NB4 (cell line): ENCODE measurements at regions not wholly inside any gene's neighbourhood (a gene's known extent, or its start where the extent isn't known, plus 50 kb on each side); places are given as distances from the start of the nearest gene placed in this dataset.
"Not testable (repeated sequence)": the region's sequence is repeated elsewhere in the genome, so short reads cannot be mapped to it uniquely, and the experiment has no call there.

ENCODE experiments used
- DNase-seq: peaks from one replicate; pipeline ENCODE4 v3.0.0; 2010; ENCODE audit warnings: low read depth
- H3K4me3 ChIP-seq: one replicate; pipeline ENCODE4 v1.5.1; 2011; ENCODE audit warnings: mild to moderate bottlenecking, low read depth, low read length, moderate library complexity
- CTCF ChIP-seq: IDR thresholded peaks from one replicate; pipeline ENCODE4 v1.5.1; 2012; ENCODE audit warnings: low read depth, low read length
- MAX ChIP-seq: IDR thresholded peaks from 2 replicates; pipeline ENCODE4 v1.6.1; 2011; ENCODE audit warnings: low read depth, low read length
- MYC ChIP-seq: IDR thresholded peaks from 2 replicates; pipeline ENCODE4 v1.6.1; 2011; ENCODE audit warnings: low read depth, low read length
- POLR2A ChIP-seq: IDR thresholded peaks from 2 replicates; pipeline ENCODE4 v1.6.1; 2011; ENCODE audit warnings: mild to moderate bottlenecking; ENCODE audit not compliant: insufficient read length; ENCODE audit errors: extremely low read depth

- DNase-seq: no peak
- TF ChIP-seq MYC: no peak
Measured at GRCh38 chr6:119672725-119673124, 323.2 kb upstream of the MAN1A1 start.

GRCh38 chr6:119671105-119671504 is 321.5 kb upstream of the MAN1A1 start:
- no peak for TF ChIP-seq CTCF
- no peak for TF ChIP-seq MYC
- no peak for TF ChIP-seq POLR2A
- no peak for TF ChIP-seq MAX
- DNase-seq: no peak
- H3K4me3 ChIP-seq: no peak overlapping the region

More at GRCh38 chr6:119672725-119673124, 323.2 kb upstream of the MAN1A1 start:
- H3K4me3 ChIP-seq: no peak overlapping the region

GRCh38 chr6:119669221-119669620 is 319.7 kb upstream of the MAN1A1 start:
- peak; percentile 11 for DNase-seq
- TF ChIP-seq POLR2A (no peak), MAX (no peak), CTCF (no peak), MYC (no peak)
- H3K4me3 ChIP-seq: no peak overlapping the region

GRCh38 chr6:119665432-119665831 is 315.9 kb upstream of the MAN1A1 start:
- not testable (repeated sequence) for DNase-seq, H3K4me3 ChIP-seq

GRCh38 chr6:119661628-119662027 is 312.1 kb upstream of the MAN1A1 start:
- no peak for DNase-seq
- H3K4me3 ChIP-seq: no peak overlapping the region
- TF ChIP-seq POLR2A (no peak), CTCF (no peak), MAX (no peak), MYC (no peak)

GRCh38 chr6:119661078-119661477 is 311.5 kb upstream of the MAN1A1 start:
- no peak overlapping the region for H3K4me3 ChIP-seq
- no peak for TF ChIP-seq MAX
- TF ChIP-seq POLR2A: no peak
- TF ChIP-seq CTCF: no peak
- no peak for TF ChIP-seq MYC
- no peak for DNase-seq

- DNase-seq: no peak
- no peak overlapping the region for H3K4me3 ChIP-seq
- no peak for TF ChIP-seq MAX
- no peak for TF ChIP-seq CTCF
- no peak for TF ChIP-seq POLR2A
- TF ChIP-seq MYC: no peak
Measured at GRCh38 chr6:119658917-119659316, 309.4 kb upstream of the MAN1A1 start.
